LHCN-M2 (cell line): ENCODE measurements at regions not wholly inside any gene's neighbourhood (a gene's known extent, or its start where the extent isn't known, plus 50 kb on each side); places are given as distances from the start of the nearest gene placed in this dataset.

Source experiments
- DNase-seq: peaks from one replicate; pipeline ENCODE4 v3.0.0-alpha.2; 2012; ENCODE audit warnings: low read depth

- peak; percentile 59 for DNase-seq
Measured at GRCh38 chr10:36634916-36635315, 490.5 kb upstream of the ANKRD30A start.

GRCh38 chr10:36630267-36630666 is 495.1 kb upstream of the ANKRD30A start:
- no peak for DNase-seq

- no peak for DNase-seq
Measured at GRCh38 chr10:36629476-36629875, 495.9 kb upstream of the ANKRD30A start.

DNA sequence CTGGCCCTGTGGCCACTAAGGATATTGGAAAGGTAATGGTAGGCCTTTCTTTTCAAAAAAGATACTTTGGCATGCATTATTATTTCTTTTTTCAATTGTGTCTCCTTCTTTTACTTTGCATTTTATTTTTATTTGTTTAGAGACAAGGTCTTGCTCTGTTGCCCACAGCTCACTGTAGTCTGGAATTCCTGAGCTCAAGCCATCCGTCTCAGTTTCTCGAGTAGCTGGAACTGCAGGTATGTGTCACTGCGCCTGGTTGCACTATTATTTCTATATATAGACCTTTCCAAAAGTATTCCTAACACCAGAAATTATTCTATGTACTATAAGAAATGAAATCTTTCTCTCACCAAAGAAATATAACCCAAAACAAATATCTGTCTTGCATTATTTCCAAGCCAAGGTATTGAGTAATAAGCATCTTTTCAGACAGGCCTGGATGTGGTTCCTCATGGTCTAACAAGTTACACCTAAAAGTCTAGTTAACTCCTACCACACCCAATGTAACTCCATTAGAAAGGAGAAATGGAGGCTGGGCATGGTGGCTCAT is 500.8 kb upstream of the ANKRD30A start:
- DNase-seq = no peak

DNA sequence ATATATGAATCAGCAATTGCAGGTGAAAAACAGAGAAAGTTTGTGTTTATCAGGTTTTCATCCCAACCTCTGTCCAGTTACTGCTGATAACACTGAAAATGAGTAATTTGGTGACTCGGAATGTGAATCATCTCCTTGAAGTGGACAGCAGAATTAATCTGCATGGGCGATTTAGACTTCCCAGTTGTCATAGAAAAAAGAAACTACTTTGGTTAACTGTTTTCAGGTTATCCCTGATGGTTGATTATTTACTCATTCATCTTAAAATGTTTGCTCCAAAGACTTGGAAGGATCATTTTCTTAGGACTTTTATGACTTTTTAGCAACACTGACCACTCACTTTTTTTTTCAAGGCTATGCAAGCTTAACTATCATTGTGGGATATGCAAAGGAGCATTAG is 504.1 kb upstream of the ANKRD30A start:
- DNase-seq = peak; percentile 62

- DNase-seq = no peak
Measured at GRCh38 chr10:36612436-36612835, 513.0 kb upstream of the ANKRD30A start.

GRCh38 chr10:36608866-36609265 is 516.5 kb upstream of the ANKRD30A start:
- peak; percentile 11 for DNase-seq

DNA sequence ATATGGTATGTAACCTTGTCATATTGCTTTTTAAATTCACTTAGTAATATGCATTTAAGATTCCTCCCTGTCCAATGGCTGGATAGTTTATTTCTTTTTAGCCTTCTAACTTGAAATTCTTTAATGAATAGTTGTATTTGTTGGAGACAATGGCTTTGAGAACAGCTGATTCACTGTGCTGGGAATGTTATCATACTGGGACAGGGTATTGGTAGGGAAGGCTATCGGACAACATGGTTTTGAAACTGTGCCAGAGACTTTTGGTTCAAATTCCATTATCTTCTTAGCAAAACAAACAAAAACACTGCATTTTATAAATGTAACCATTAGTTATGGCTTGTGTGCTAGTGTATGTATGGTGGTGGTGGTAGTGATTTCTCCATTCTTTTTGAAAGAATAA is 517.1 kb upstream of the ANKRD30A start:
- DNase-seq = peak; percentile 80

DNA sequence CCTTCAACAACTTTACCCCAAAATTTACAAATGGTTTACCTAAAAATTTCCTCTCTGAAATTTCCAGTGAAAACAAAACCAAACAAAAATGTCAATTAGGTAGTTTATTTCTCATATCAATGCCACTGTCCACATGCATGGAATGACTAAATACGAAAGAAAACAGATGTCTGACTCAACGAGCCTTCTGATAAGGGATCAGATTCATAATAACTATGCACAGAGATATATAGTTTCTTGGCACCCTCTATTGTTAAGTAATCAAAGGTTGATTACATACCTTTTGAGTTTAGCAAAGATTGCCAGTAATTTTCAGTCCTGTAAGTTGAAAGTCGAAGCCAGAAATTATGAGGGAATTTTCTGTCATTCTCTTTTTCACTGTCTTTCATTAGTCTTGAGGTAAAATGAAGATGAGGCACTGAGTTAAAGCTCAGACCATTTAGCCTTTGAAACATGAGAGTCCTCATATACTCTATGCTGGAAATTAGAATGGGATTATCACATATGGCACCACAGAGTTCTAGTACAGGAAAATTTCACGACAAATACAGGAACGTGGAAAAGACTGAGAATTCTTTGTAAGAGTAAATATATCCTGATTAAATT is 519.1 kb upstream of the ANKRD30A start:
- peak; percentile 9 for DNase-seq

GRCh38 chr10:36604316-36604715 is 521.1 kb upstream of the ANKRD30A start:
- no peak for DNase-seq

DNA sequence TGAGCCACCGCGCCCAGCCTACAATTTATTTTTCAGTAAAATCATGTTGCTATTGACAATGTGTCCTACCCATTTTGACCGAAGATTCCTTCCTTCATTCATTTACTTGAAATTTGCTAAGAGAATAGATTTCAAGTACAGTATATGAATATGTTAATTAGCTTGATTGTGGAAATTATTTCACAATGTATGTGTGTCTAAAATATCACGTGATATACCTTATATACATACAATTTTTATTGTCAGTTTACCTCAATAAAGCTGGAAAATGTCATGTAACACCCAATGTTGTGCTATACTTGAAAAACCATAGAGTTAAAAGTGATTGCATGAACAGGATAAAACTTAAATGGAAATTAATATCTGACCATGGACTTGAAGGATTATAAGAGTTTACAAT is 521.7 kb upstream of the ANKRD30A start:
- no peak for DNase-seq

DNA sequence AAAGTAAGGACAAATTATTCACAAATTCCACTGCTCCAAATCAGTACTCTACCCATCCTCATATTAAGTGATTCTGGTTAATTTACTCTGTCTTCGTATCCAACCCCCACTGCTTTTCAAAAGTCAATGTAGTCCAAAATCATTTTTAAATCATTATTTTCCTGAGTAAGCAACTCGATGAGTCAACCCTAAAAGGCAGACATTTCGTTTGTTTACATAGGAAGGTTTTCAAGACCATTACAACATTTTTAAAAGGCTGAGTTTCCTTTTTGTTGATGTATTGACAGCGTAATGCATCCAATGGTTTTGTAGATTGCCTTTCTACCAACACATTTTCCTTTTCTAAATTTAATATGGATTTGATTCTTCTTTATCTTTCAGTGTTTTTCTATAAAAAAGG is 523.0 kb upstream of the ANKRD30A start:
- peak; percentile 50 for DNase-seq

- DNase-seq = no peak
Measured at GRCh38 chr10:36597756-36598320, 527.6 kb upstream of the ANKRD30A start.

DNA sequence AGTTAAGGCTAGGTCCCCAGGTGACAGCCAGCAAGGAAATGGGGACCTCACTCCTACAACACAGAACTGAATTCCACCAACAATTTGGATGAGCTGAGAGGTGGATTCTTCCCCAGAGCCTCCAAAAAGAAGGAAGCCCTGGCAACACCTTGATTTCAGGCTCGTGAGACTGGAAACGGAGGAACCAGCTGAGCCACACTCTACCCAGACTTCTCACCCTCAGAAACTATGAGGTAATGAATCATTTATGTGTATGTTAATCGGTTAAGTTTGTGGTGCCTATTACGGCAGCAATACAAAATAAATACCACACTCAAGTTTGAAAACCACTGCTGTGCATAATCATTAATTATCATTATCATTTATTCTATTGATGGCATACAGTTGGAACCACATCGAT is 532.4 kb upstream of the ANKRD30A start:
- no peak for DNase-seq

GRCh38 chr10:36591436-36591835 is 534.0 kb upstream of the ANKRD30A start:
- DNase-seq = peak; percentile 19

GRCh38 chr10:36583690-36584089 is 541.7 kb upstream of the ANKRD30A start:
- DNase-seq = no peak

DNA sequence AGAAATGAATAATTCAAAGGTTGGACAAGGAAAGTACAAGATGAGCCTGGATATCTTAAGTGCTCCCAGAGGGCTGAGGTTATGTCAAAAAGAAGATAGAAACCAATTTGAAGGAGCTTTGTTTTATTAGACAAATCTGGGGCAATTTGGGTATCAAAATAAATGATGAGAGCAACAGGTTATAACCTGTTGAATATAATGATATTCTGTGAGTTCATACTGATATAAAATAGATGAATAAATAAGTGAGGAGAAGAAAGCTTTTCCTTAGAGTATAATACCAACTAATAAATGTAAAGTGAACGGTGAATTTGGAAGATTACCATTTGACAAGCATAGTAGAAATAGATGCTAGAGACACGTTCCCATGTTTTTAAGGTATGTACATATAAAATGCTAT is 544.2 kb upstream of the ANKRD30A start:
- DNase-seq = no peak

- DNase-seq = peak; percentile 29
Measured at GRCh38 chr10:36578306-36578705, 547.1 kb upstream of the ANKRD30A start.

DNA sequence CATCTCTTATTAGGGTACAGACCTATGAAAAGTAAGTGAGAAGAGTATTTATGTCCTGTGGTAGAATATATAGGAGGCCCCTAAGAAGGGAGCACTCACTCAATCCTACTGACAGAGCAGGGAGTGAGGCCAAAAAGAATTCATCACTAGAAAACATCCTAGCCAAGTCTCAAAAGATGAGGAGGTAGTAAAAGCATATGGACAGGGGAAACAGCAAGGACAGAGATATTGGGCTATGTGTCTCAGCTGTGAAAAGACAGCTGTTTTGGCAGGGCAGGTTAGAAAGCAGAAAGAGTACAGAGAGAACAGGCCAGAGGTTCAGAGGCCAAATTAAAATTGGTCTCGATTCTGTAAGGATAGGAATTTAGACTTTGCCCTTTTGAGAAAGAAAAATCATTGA is 548.3 kb upstream of the ANKRD30A start:
- no peak for DNase-seq

GRCh38 chr10:36574207-36574606 is 551.2 kb upstream of the ANKRD30A start:
- peak; percentile 40 for DNase-seq

DNA sequence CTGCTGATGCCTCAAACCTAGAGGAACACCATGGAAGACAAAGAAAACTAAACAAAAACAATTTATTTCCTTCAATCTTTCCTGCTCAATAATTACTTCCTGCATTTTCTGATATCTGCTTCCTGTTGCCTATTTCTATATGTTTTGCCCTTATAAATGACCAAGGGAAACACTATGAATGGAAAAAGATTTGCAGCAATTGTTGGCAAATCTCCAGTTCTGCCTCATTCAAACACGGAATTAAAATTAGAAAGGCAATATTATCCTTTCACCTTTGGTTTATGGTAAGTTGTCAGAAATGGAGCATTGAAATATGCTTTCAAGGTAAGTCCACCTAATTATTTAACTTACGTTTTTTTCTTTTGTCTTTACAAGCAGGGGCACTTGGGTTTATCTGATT is 552.2 kb upstream of the ANKRD30A start:
- DNase-seq = no peak

DNA sequence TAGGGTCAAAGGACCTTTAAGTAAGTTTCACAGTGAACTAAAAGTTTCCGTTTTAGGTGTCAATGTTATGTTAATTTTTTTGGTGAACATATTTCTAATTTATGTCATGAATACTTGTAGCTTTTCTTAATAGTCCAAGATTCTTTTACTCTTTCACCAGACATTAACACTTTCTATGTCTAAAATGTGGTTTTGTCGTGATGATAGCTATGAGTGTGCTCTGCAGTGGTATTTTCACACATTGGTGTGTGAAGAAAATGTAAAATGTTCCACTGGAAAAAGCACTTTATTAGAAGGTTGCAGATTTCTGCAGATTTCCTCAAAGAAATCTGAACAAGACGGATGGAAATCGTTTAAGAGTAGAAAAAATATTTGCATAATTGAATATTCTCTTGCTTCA is 561.0 kb upstream of the ANKRD30A start:
- DNase-seq = no peak
